AG09319 (cell line): ENCODE measurements at regions not wholly inside any gene's neighbourhood (a gene's known extent, or its start where the extent isn't known, plus 50 kb on each side); places are given as distances from the start of the nearest gene placed in this dataset.
"Not testable (repeated sequence)": the region's sequence is repeated elsewhere in the genome, so short reads cannot be mapped to it uniquely, and the experiment has no call there.

ENCODE experiments used
- DNase-seq: peaks from one replicate; pipeline ENCODE4 v3.0.0-alpha.2; 2010; ENCODE audit warnings: low read depth; ENCODE audit errors: extremely low read depth
- CTCF ChIP-seq: IDR thresholded peaks from 2 replicates; pipeline ENCODE4 v1.5.1; 2011; ENCODE audit warnings: low read depth, mild to moderate bottlenecking, inconsistent platforms, low read length, moderate library complexity

DNA sequence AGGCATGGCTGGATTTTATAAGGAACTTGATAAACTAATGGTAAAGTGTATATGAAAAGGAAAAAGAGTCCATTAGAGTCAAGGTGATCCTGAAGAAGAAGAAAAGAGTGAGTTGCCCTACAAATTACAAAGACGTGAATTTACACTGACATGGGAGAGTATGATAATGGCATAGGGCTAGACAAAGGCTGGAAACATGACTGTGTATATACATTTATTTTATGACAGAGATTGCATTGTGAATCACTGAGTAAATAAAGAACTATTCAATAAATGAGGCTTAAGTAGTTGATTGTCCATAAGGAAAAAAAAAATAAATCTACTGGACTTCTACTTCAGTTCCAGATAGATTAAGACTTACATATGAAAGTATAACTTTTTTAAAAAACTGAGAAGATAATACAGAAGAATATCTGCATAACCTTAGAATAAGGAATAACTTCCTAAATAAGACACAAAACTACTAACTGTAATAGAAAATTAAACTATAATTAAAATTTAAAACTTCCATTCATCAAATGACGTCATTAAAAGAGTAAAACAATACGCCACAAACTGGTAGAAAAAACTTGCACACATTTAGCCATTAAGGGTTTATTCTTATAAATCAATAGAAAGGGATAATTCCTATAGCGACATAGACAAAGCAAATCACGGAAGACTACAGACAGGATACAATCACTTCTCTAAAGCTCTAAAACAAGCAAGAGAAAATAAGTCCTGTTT, 278.5 kb downstream of the NOVA1 start:
- no peak for DNase-seq
- TF ChIP-seq CTCF, result no peak

- no peak for TF ChIP-seq CTCF
- DNase-seq, result no peak
Measured at GRCh38 chr14:26304056-26304455, 293.8 kb downstream of the NOVA1 start.

GRCh38 chr14:26293909-26294308, 303.9 kb downstream of the NOVA1 start:
- no peak for TF ChIP-seq CTCF
- no peak for DNase-seq

GRCh38 chr14:26289891-26290486, 307.8 kb downstream of the NOVA1 start:
- no peak for TF ChIP-seq CTCF
- peak; percentile 23 for DNase-seq

DNA sequence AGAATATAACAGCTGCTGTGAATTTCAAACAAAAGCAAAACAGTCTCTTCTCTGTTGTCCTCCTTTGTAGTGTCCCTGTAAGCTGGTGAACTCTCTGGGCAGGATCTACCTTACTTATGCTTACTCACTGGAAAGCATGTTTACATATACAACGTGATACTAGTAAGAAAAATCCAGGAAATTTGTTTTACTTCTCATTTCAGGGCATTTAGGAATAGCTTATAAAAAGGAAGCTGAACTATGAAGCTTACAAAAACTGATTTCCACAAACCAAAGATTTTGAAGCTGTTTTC, 311.0 kb downstream of the NOVA1 start:
- no peak for TF ChIP-seq CTCF
- DNase-seq, result no peak

- TF ChIP-seq CTCF, result no peak
- no peak for DNase-seq
Measured at GRCh38 chr14:26286081-26286912, 311.5 kb downstream of the NOVA1 start.

DNA sequence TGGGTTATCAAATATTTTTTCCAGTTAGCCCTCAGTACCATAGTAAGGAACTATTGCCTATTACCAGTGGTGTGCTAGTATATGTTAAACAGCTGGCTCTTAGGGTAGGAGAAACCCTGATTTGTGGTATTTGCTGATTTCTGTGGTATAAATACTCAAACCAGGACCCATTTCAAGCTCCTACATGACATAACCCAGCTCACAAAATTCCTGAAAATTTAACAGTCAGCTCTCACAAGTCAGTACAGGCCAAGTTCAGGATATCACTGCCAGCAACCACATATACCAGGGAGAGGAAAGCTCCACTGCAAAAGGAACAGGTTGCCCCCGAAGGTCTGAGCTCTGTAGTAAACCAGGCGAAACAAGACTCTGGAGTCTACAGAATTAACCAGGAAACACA, 315.3 kb downstream of the NOVA1 start:
- no peak for DNase-seq
- no peak for TF ChIP-seq CTCF

- DNase-seq, result not testable (repeated sequence)
Measured at GRCh38 chr14:26282011-26282410, 315.8 kb downstream of the NOVA1 start.
